Liver (tissue), 8 donors: ENCODE measurements at regions not wholly inside any gene's neighbourhood (a gene's known extent, or its start where the extent isn't known, plus 50 kb on each side); places are given as distances from the start of the nearest gene placed in this dataset.

Experiments used
- DNase-seq: peaks from one replicate; pipeline ENCODE4 v3.0.0-alpha.2; 2017; ENCODE audit warnings: low spot score
- H3K27ac ChIP-seq, 2 donors: one replicate each; pipeline ENCODE4 v1.7.0; 2013; ENCODE audit warnings: inconsistent platforms in 2 of 2, low read length in 2 of 2, control low read depth in 1 of 2, low read depth in 1 of 2, mild to moderate bottlenecking in 1 of 2
- H3K27me3 ChIP-seq, 4 donors: one replicate each; pipeline versions ENCODE4 v1.6.1 to v1.7.0; 2013; ENCODE audit warnings: low read length in 3 of 4, inconsistent platforms in 1 of 4, mild to moderate bottlenecking in 1 of 4, moderate library complexity in 1 of 4; ENCODE audit not compliant: control insufficient read depth in 4 of 4, insufficient read depth in 4 of 4
- H3K36me3 ChIP-seq, 4 donors: one replicate each; pipeline versions ENCODE4 v1.6.1 to v1.7.0; 2013; ENCODE audit warnings: low read length in 3 of 4, mild to moderate bottlenecking in 3 of 4, low read depth in 1 of 4, moderate library complexity in 1 of 4; ENCODE audit not compliant: control insufficient read depth in 4 of 4, insufficient read depth in 3 of 4
- H3K4me1 ChIP-seq, 4 donors: one replicate each; pipeline versions ENCODE4 v1.6.1 to v1.7.0; 2013; ENCODE audit warnings: low read length in 3 of 4, mild to moderate bottlenecking in 3 of 4, moderate library complexity in 1 of 4; ENCODE audit not compliant: control insufficient read depth in 4 of 4, insufficient read depth in 4 of 4
- H3K4me3 ChIP-seq, 3 donors: one replicate each; pipeline versions ENCODE4 v1.6.1 to v1.7.0; 2013; ENCODE audit warnings: low read length in 3 of 3, control low read depth in 1 of 3, low read depth in 1 of 3, mild to moderate bottlenecking in 1 of 3
- H3K9ac ChIP-seq, 2 donors: one replicate each; pipeline ENCODE4 v1.7.0; 2013; ENCODE audit warnings: low read length in 2 of 2, mild to moderate bottlenecking in 2 of 2, moderate library complexity in 2 of 2, control low read depth in 1 of 2, low read depth in 1 of 2
- H3K9me3 ChIP-seq, 4 donors: one replicate each; pipeline versions ENCODE4 v1.6.1 to v1.7.0; 2013; ENCODE audit warnings: low read length in 3 of 4; ENCODE audit not compliant: control insufficient read depth in 4 of 4
- EGR1 ChIP-seq, 2 donors: IDR thresholded peaks; 2 replicates each; pipeline ENCODE4 v1.6.1; 2016 to 2018; ENCODE audit warnings: antibody characterized with exemption in 2 of 2, low read depth in 2 of 2
- FOXA1 ChIP-seq: IDR thresholded peaks from 2 replicates; pipeline ENCODE4 v1.6.1; 2016; ENCODE audit warnings: antibody characterized with exemption
- FOXA2 ChIP-seq: IDR thresholded peaks from 2 replicates; pipeline ENCODE4 v1.6.1; 2016; ENCODE audit warnings: antibody characterized with exemption
- GABPA ChIP-seq, 2 donors: IDR thresholded peaks in 1 of 2; conservative IDR thresholded peaks in 1 of 2; 2 replicates each; pipeline ENCODE4 v1.6.1; 2016; ENCODE audit warnings: antibody characterized with exemption in 2 of 2, mild to moderate bottlenecking in 1 of 2, moderate library complexity in 1 of 2
- HNF4A ChIP-seq, 2 donors: conservative IDR thresholded peaks; 2 replicates each; pipeline ENCODE4 v1.6.1; 2016; ENCODE audit warnings: antibody characterized with exemption in 2 of 2, mild to moderate bottlenecking in 2 of 2
- HNF4G ChIP-seq: IDR thresholded peaks from 2 replicates; pipeline ENCODE4 v1.6.1; 2016; ENCODE audit warnings: antibody characterized with exemption
- JUND ChIP-seq, 2 donors: IDR thresholded peaks; 2 replicates each; pipeline ENCODE4 v1.6.1; 2016; ENCODE audit warnings: antibody characterized with exemption in 2 of 2
- NR2F2 ChIP-seq: IDR thresholded peaks from 2 replicates; pipeline ENCODE4 v1.6.1; 2016; ENCODE audit warnings: antibody characterized with exemption
- RAD21 ChIP-seq, 2 donors: IDR thresholded peaks; 2 replicates each; pipeline ENCODE4 v1.6.1; 2016; ENCODE audit warnings: antibody characterized with exemption in 2 of 2, mild to moderate bottlenecking in 2 of 2
- RXRA ChIP-seq, 2 donors: IDR thresholded peaks; 2 replicates each; pipeline ENCODE4 v1.6.1; 2017 to 2018; ENCODE audit warnings: antibody characterized with exemption in 2 of 2, mild to moderate bottlenecking in 1 of 2
- SP1 ChIP-seq: IDR thresholded peaks from 2 replicates; pipeline ENCODE4 v1.6.1; 2018; ENCODE audit warnings: antibody characterized with exemption, mild to moderate bottlenecking
- TAF1 ChIP-seq: conservative IDR thresholded peaks from 2 replicates; pipeline ENCODE4 v1.6.1; 2016; ENCODE audit warnings: antibody characterized with exemption, mild to moderate bottlenecking
- YY1 ChIP-seq: IDR thresholded peaks from 2 replicates; pipeline ENCODE4 v1.6.1; 2016; ENCODE audit warnings: antibody characterized with exemption, mild to moderate bottlenecking
- WGBS: extraction: QIAGEN DNeasy Blood & Tissue Kit; methylation state at CpG from one replicate; pipeline ENCODE4 v1.1.7; 2013; 5-methylcytosine and 5-hydroxymethylcytosine counted together
- TF ChIP-seq, protein P1 (sequence below): IDR thresholded peaks from 2 replicates; pipeline ENCODE4 v1.6.1; 2016; ENCODE audit warnings: antibody characterized with exemption
- TF ChIP-seq, protein P2 (sequence below): IDR thresholded peaks from 2 replicates; pipeline ENCODE4 v1.6.1; 2016; ENCODE audit warnings: antibody characterized with exemption
- TF ChIP-seq, protein P3 (sequence below): IDR thresholded peaks from 2 replicates; pipeline ENCODE4 v1.6.1; 2016; ENCODE audit warnings: antibody characterized with exemption, mild to moderate bottlenecking
- TF ChIP-seq, protein P4 (sequence below): fragments of 150-350 bp; IDR thresholded peaks from 2 replicates; pipeline ENCODE4 v1.5.1; 2017; ENCODE audit warnings: improper control_type of control experiment, low read depth, low read length; ENCODE audit not compliant: missing input control
- TF ChIP-seq, protein P5 (sequence below): IDR thresholded peaks from 2 replicates; pipeline ENCODE4 v1.6.1; 2016; ENCODE audit warnings: antibody characterized with exemption
- donor health status: healthy.
- donor health status: healthy.
- donor health status: healthy.
- donor health status: healthy.
- donor health status: healthy.

DNA sequence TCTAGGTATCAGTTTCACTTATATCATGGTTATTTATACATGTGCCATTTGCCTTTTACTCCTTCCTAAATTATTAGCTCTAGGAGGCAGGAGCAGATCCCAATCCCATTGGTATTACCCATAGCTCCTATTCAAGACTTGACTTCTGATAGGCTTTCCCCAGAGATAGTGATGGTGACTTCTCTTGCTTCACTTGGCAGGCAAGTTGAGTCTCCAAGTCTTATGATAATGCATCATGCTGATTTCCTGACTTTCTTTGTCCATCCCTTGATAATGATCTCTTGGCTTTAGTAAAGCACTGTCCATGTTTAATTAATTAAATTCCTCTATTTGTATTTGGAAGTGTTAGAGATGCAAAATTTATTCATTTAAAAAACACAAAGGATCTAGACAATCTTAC, 253.5 kb upstream of the ADAMTS5 start:
- Histone ChIP-seq H3K9ac (no peak overlapping the region), H3K27me3 (no peaks in the 10 kb centered on the region), H3K4me1 (no peaks in the 10 kb centered on the region), H3K9me3 (no peaks in the 10 kb centered on the region), H3K4me3 (no peak overlapping the region), H3K27ac (no peak overlapping the region), H3K36me3 (no peaks in the 10 kb centered on the region)
- TF ChIP-seq GABPA (IDR thresholded peaks at IDR 0.05 in 1 of 2, conservative IDR thresholded peaks at IDR 0.05 in 1 of 2) (no peak), FOXA2 (no peak), JUND (IDR thresholded peaks at IDR 0.05) (no peak), YY1 (no peak), HNF4G (no peak), RXRA (IDR thresholded peaks at IDR 0.05) (no peak), HNF4A (conservative IDR thresholded peaks at IDR 0.05) (no peak), EGR1 (IDR thresholded peaks at IDR 0.05; ENCODE audit: low read depth in 2 of 2) (no peak), FOXA1 (no peak), SP1 (no peak), RAD21 (IDR thresholded peaks at IDR 0.05) (no peak), TAF1 (no peak), NR2F2 (no peak)
- TF ChIP-seq, protein P1, sequence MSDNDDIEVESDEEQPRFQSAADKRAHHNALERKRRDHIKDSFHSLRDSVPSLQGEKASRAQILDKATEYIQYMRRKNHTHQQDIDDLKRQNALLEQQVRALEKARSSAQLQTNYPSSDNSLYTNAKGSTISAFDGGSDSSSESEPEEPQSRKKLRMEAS: no peak
- TF ChIP-seq, protein P2, sequence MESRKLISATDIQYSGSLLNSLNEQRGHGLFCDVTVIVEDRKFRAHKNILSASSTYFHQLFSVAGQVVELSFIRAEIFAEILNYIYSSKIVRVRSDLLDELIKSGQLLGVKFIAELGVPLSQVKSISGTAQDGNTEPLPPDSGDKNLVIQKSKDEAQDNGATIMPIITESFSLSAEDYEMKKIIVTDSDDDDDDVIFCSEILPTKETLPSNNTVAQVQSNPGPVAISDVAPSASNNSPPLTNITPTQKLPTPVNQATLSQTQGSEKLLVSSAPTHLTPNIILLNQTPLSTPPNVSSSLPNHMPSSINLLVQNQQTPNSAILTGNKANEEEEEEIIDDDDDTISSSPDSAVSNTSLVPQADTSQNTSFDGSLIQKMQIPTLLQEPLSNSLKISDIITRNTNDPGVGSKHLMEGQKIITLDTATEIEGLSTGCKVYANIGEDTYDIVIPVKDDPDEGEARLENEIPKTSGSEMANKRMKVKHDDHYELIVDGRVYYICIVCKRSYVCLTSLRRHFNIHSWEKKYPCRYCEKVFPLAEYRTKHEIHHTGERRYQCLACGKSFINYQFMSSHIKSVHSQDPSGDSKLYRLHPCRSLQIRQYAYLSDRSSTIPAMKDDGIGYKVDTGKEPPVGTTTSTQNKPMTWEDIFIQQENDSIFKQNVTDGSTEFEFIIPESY: no peak
- TF ChIP-seq, protein P3, sequence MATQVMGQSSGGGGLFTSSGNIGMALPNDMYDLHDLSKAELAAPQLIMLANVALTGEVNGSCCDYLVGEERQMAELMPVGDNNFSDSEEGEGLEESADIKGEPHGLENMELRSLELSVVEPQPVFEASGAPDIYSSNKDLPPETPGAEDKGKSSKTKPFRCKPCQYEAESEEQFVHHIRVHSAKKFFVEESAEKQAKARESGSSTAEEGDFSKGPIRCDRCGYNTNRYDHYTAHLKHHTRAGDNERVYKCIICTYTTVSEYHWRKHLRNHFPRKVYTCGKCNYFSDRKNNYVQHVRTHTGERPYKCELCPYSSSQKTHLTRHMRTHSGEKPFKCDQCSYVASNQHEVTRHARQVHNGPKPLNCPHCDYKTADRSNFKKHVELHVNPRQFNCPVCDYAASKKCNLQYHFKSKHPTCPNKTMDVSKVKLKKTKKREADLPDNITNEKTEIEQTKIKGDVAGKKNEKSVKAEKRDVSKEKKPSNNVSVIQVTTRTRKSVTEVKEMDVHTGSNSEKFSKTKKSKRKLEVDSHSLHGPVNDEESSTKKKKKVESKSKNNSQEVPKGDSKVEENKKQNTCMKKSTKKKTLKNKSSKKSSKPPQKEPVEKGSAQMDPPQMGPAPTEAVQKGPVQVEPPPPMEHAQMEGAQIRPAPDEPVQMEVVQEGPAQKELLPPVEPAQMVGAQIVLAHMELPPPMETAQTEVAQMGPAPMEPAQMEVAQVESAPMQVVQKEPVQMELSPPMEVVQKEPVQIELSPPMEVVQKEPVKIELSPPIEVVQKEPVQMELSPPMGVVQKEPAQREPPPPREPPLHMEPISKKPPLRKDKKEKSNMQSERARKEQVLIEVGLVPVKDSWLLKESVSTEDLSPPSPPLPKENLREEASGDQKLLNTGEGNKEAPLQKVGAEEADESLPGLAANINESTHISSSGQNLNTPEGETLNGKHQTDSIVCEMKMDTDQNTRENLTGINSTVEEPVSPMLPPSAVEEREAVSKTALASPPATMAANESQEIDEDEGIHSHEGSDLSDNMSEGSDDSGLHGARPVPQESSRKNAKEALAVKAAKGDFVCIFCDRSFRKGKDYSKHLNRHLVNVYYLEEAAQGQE: no peak
- TF ChIP-seq, protein P4, sequence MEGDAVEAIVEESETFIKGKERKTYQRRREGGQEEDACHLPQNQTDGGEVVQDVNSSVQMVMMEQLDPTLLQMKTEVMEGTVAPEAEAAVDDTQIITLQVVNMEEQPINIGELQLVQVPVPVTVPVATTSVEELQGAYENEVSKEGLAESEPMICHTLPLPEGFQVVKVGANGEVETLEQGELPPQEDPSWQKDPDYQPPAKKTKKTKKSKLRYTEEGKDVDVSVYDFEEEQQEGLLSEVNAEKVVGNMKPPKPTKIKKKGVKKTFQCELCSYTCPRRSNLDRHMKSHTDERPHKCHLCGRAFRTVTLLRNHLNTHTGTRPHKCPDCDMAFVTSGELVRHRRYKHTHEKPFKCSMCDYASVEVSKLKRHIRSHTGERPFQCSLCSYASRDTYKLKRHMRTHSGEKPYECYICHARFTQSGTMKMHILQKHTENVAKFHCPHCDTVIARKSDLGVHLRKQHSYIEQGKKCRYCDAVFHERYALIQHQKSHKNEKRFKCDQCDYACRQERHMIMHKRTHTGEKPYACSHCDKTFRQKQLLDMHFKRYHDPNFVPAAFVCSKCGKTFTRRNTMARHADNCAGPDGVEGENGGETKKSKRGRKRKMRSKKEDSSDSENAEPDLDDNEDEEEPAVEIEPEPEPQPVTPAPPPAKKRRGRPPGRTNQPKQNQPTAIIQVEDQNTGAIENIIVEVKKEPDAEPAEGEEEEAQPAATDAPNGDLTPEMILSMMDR: no peak
- TF ChIP-seq, protein P5, sequence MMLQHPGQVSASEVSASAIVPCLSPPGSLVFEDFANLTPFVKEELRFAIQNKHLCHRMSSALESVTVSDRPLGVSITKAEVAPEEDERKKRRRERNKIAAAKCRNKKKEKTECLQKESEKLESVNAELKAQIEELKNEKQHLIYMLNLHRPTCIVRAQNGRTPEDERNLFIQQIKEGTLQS: no peak
- DNase-seq: no peak

DNA sequence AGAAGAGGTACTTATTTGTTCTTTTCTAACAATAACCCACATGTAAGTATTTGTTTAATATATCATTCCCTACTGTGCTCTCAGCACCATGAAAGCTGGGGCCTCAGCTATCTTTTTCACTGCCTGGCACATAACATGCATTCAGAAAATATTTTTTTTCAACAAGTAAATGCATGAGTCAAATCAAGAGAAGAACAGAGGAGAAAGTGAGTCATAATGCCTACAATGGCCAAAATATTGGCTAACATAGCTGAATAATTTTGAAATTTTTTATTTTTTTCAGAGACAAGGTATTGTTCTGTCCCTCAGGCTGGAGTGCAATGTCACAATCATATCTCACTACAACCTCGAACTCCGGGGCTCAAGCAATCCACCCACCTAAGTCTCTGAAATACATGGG, 252.2 kb upstream of the ADAMTS5 start:
- Histone ChIP-seq H3K36me3 (no peaks in the 10 kb centered on the region), H3K4me3 (no peak overlapping the region), H3K9ac (no peak overlapping the region), H3K27ac (no peak overlapping the region), H3K27me3 (no peaks in the 10 kb centered on the region), H3K9me3 (peaks cover 0 to 2% (median 0%) of the 10 kb centered on the region in 4 donors), H3K4me1 (no peaks in the 10 kb centered on the region)
- 90% methylated on average over 2 of the region's 2 CpGs for WGBS
- TF ChIP-seq, protein P5: no peak
- TF ChIP-seq, protein P3: no peak
- no peak for TF ChIP-seq YY1
- TF ChIP-seq HNF4G: no peak
- TF ChIP-seq JUND (IDR thresholded peaks at IDR 0.05): no peak
- TF ChIP-seq SP1: no peak
- no peak for TF ChIP-seq EGR1 (IDR thresholded peaks at IDR 0.05; ENCODE audit: low read depth in 2 of 2)
- no peak for TF ChIP-seq FOXA2
- TF ChIP-seq RAD21 (IDR thresholded peaks at IDR 0.05): no peak
- TF ChIP-seq, protein P1: no peak
- no peak for TF ChIP-seq RXRA (IDR thresholded peaks at IDR 0.05)
- no peak for TF ChIP-seq GABPA (IDR thresholded peaks at IDR 0.05 in 1 of 2, conservative IDR thresholded peaks at IDR 0.05 in 1 of 2)
- no peak for TF ChIP-seq TAF1
- no peak for DNase-seq
